ENCODE measurements at regions not wholly inside any gene's neighbourhood (a gene's known extent, or its start where the extent isn't known, plus 50 kb on each side); places are given as distances from the start of the nearest gene placed in this dataset.

DNA sequence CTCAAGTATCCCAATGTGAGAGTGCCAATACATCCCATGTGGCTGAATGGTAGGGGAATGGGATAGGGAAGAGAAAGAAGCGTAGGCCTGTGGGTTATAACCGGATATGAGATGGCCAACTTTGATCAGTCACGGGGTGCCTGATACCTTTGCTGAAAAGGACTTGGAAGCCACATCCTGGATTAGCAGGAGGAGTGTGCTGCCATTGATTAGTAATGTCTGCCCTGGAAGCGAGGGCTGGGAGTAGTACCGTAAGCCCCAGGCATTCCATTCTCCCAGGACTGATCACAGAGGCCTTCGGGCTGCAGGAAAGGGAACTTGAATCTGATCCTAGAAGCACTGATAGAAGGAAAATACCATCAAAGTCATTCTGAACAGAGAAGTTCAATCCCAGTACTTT lies 218.5 kb downstream of the TFCP2L1 start:
- no peaks in the 10 kb centered on the region for H3K9me2 ChIP-seq (ENCODE audit: insufficient read depth)
- BruUV-seq (replicated peaks) = no TSS peak
- H3K9ac ChIP-seq (ENCODE audit: low read length) = no peak overlapping the region
- H2AFZ ChIP-seq (ENCODE audit: low read depth, low read length, poor library complexity, severe bottlenecking) = no peak overlapping the region
- H3K36me3 ChIP-seq (ENCODE audit: control insufficient read depth in 1 of 2, insufficient read depth in 2 of 2, low read length in 2 of 2) = no peaks in the 10 kb centered on the region
- H3K27me3 ChIP-seq (ENCODE audit: insufficient read depth, low read length) = no peaks in the 10 kb centered on the region
- no peaks in the 10 kb centered on the region for H3K9me3 ChIP-seq (ENCODE audit: control insufficient read depth in 1 of 2, insufficient read depth in 1 of 2, low read depth in 1 of 2, low read length in 2 of 2)
- RAD21 ChIA-PET (ENCODE audit: low non-redundant PET in 1 of 2, low total read pairs in 2 of 2, uncharacterized antibody in 2 of 2, unreplicated experiment in 2 of 2) = no interaction called here
- POLR2A ChIA-PET = interaction anchor here (1.4 kb wide), 1 partner anchor 9 kb away, joined by 5 read pairs; no protein-coding TSS in a partner anchor
- H3K4me3 ChIP-seq (replicated peaks in 1 of 2; ENCODE audit: low read depth in 1 of 2, low read length in 2 of 2) = no peak overlapping the region
- DNase-seq (ENCODE audit: low read depth, low spot score) = no peak
- CTCF ChIA-PET = no interaction called here
- no peaks in the 10 kb centered on the region for H3K79me2 ChIP-seq (ENCODE audit: insufficient read depth, low read length)
- intact Hi-C loops (cut with micrococcal nuclease) = no loop called here
- no peaks in the 10 kb centered on the region for H4K20me1 ChIP-seq (ENCODE audit: insufficient read depth)
- peaks cover 0 to 3% of the 10 kb centered on the region in 2 experiments; a peak in 1 of 4 replicates for H3K4me1 ChIP-seq (ENCODE audit: control insufficient read depth in 1 of 2, insufficient read depth in 2 of 2, low read length in 2 of 2)
- H3K27ac ChIP-seq (ENCODE audit: low read depth, low read length) = no peak overlapping the region
- TF ChIP-seq ZBTB33 (IDR thresholded peaks at IDR 0.05; ENCODE audit: extremely low read depth, insufficient replicate concordance, low read length) (no peak), ZNF274 (IDR thresholded peaks at IDR 0.05; ENCODE audit: low read depth, low read length) (no peak), RAD21 (IDR thresholded peaks at IDR 0.05; ENCODE audit: low read depth) (no peak), CBX3 (IDR thresholded peaks at IDR 0.05; ENCODE audit: low read depth) (no peak), SRF (IDR thresholded peaks at IDR 0.05; ENCODE audit: low read depth) (no peak), EZH2 (IDR thresholded peaks at IDR 0.05) (no peak), SP1 (IDR thresholded peaks at IDR 0.05; ENCODE audit: low read depth) (no peak), POLR2A (IDR thresholded peaks at IDR 0.05; ENCODE audit: borderline replicate concordance, extremely low read depth, insufficient read depth, insufficient read length) (no peak), CEBPB (IDR thresholded peaks at IDR 0.05; ENCODE audit: low read depth) (no peak), EZH2phosphoT487 (IDR thresholded peaks at IDR 0.05; ENCODE audit: borderline replicate concordance) (no peak), ZFX (IDR thresholded peaks at IDR 0.05) (no peak), FOSL1 (IDR thresholded peaks at IDR 0.05; ENCODE audit: low read depth) (no peak), POLR2AphosphoS5 (IDR thresholded peaks at IDR 0.05; ENCODE audit: low read depth, low read length) (no peak), JUND (IDR thresholded peaks at IDR 0.05) (no peak), EGR1 (IDR thresholded peaks at IDR 0.05; ENCODE audit: low read depth) (no peak), YY1 (IDR thresholded peaks at IDR 0.05; ENCODE audit: extremely low read depth, insufficient replicate concordance, low read depth, low read length) (no peak), TCF7L2 (IDR thresholded peaks at IDR 0.05; ENCODE audit: borderline replicate concordance, extremely low read depth, insufficient read depth, insufficient read length) (no peak), SIN3A (IDR thresholded peaks at IDR 0.05; ENCODE audit: low read depth) (no peak)
- TF ChIP-seq, protein P1, sequence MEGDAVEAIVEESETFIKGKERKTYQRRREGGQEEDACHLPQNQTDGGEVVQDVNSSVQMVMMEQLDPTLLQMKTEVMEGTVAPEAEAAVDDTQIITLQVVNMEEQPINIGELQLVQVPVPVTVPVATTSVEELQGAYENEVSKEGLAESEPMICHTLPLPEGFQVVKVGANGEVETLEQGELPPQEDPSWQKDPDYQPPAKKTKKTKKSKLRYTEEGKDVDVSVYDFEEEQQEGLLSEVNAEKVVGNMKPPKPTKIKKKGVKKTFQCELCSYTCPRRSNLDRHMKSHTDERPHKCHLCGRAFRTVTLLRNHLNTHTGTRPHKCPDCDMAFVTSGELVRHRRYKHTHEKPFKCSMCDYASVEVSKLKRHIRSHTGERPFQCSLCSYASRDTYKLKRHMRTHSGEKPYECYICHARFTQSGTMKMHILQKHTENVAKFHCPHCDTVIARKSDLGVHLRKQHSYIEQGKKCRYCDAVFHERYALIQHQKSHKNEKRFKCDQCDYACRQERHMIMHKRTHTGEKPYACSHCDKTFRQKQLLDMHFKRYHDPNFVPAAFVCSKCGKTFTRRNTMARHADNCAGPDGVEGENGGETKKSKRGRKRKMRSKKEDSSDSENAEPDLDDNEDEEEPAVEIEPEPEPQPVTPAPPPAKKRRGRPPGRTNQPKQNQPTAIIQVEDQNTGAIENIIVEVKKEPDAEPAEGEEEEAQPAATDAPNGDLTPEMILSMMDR (IDR thresholded peaks at IDR 0.05 in 2 of 3, conservative IDR thresholded peaks at IDR 0.05 in 1 of 3; ENCODE audit: borderline replicate concordance in 1 of 3, insufficient read depth in 1 of 3, low read depth in 2 of 3, low read length in 2 of 3) = no peak
- no peak overlapping the region for H3K4me2 ChIP-seq (ENCODE audit: low read length)
- no peak for ATAC-seq
